HepG2 (cell line): ENCODE measurements at regions not wholly inside any gene's neighbourhood (a gene's known extent, or its start where the extent isn't known, plus 50 kb on each side); places are given as distances from the start of the nearest gene placed in this dataset.

ENCODE experiments used
- ATAC-seq: fragments of 200-7000 bp; cut with Tn5 transposase; 3 replicates; pipeline ENCODE4 v1.9.1; 2020; ENCODE audit warnings: mild to moderate bottlenecking, moderate library complexity
- BruUV-seq: library from RNA; stranded (reverse); fragments of 400-500 nt; replicated peaks from 2 replicates; lab custom pipeline; 2021; lab: Mats Ljungman, UMichigan
- CTCF ChIA-PET: fragments of 300-600 bp; formaldehyde crosslinking; extraction: SDS; loops from one replicate; lab custom pipeline; 2021; ENCODE audit warnings: low total read pairs, inconsistent platforms, low intra/inter-chr PET ratio; lab: Yijun Ruan, JAX
- POLR2A ChIA-PET: fragments of 350-600 bp; sonication (Branson Sonifier 250); formaldehyde crosslinking; loops from one replicate; lab custom pipeline; 2020; ENCODE audit warnings: antibody characterized with exemption, inconsistent platforms; lab: Yijun Ruan, JAX
- DNase-seq: peaks from one replicate; pipeline ENCODE4 v3.0.0-alpha.2; 2015; ENCODE audit warnings: low spot score
- FAIRE-seq: peaks from 3 replicates; lab custom pipeline; 2011; peaks lifted over from hg19 to GRCh38; lab: Jason Lieb, UNC
- H2AFZ ChIP-seq: one replicate; pipeline ENCODE4 v1.6.1; 2011; ENCODE audit warnings: low read length, inconsistent platforms
- H3K27ac ChIP-seq: fragments of 300-600 bp; 3 replicates; pipeline ENCODE4 v1.8.0; 2011; ENCODE audit warnings: mixed run types, mild to moderate bottlenecking, mixed read lengths, low read length, inconsistent platforms; ENCODE audit not compliant: insufficient read depth; ENCODE audit errors: extremely low read length
- H3K27me3 ChIP-seq, 2 experiments: fragments of 200-600 bp in 1 of 2; 2 replicates in 1 of 2; 3 replicates in 1 of 2; pipeline versions ENCODE4 v1.6.0 to v1.8.0; 2011; ENCODE audit warnings: low read length in 2 of 2, mild to moderate bottlenecking in 2 of 2, moderate library complexity in 2 of 2, inconsistent platforms in 1 of 2; ENCODE audit not compliant: insufficient read depth in 2 of 2, control insufficient read depth in 1 of 2
- H3K36me3 ChIP-seq, 2 experiments: fragments of 200-600 bp in 1 of 2; replicated peaks in 1 of 2; 2 replicates in 1 of 2; 3 replicates in 1 of 2; pipeline versions ENCODE4 v1.5.1 to v1.8.0; 2011; ENCODE audit warnings: low read length in 2 of 2, inconsistent platforms in 1 of 2; ENCODE audit not compliant: insufficient read depth in 2 of 2, control insufficient read depth in 1 of 2
- H3K4me1 ChIP-seq: 2 replicates; pipeline ENCODE4 v1.5.1; 2012; ENCODE audit warnings: low read length, inconsistent platforms; ENCODE audit not compliant: insufficient read depth
- H3K4me2 ChIP-seq: 2 replicates; pipeline ENCODE4 v1.6.0; 2011; ENCODE audit warnings: low read depth, low read length, inconsistent platforms
- H3K4me3 ChIP-seq, 3 experiments: fragments of 200-600 bp in 1 of 3; sonication (generic), shearing (Covaris generic) in 1 of 3; replicated peaks in 1 of 3; 2 replicates each; pipeline ENCODE4 v1.5.1; 2011 to 2016; ENCODE audit warnings: low read length in 3 of 3, inconsistent platforms in 2 of 3, low read depth in 2 of 3, mild to moderate bottlenecking in 2 of 3, control low read depth in 1 of 3, mixed read lengths in 1 of 3; ENCODE audit not compliant: insufficient read depth in 1 of 3
- H3K79me2 ChIP-seq: one replicate; pipeline ENCODE4 v1.6.1; 2011; ENCODE audit warnings: low read length, inconsistent platforms; ENCODE audit not compliant: insufficient read depth
- H3K9ac ChIP-seq: 2 replicates; pipeline ENCODE4 v1.6.0; 2011; ENCODE audit warnings: mild to moderate bottlenecking, low read depth, low read length, inconsistent platforms; ENCODE audit not compliant: insufficient read depth
- H3K9me3 ChIP-seq: 2 replicates; pipeline ENCODE4 v1.5.1; 2012; ENCODE audit warnings: mild to moderate bottlenecking, low read length
- H4K20me1 ChIP-seq: 2 replicates; pipeline ENCODE4 v1.6.0; 2011; ENCODE audit warnings: inconsistent platforms, mild to moderate bottlenecking, low read length, moderate library complexity; ENCODE audit not compliant: insufficient read depth
- CHD4 ChIP-seq: fragments of 200-600 bp; sonication (generic); IDR thresholded peaks from 2 replicates; pipeline ENCODE4 v1.7.0; 2017; ENCODE audit warnings: mild to moderate bottlenecking, low read length, borderline replicate concordance
- FUBP1 ChIP-seq: sonication (generic); formaldehyde crosslinking; IDR thresholded peaks from 2 replicates; pipeline ENCODE4 v1.5.1; 2020; ENCODE audit warnings: missing genetic modification reagents, mild to moderate bottlenecking, borderline replicate concordance
- GFI1 ChIP-seq: sonication (generic); formaldehyde crosslinking; IDR thresholded peaks from 2 replicates; pipeline ENCODE4 v1.5.0; 2020; ENCODE audit warnings: missing genetic modification reagents, mild to moderate bottlenecking, borderline replicate concordance
- MBD4 ChIP-seq: IDR thresholded peaks from 2 replicates; pipeline ENCODE4 v1.6.1; 2012; ENCODE audit warnings: low read length, inconsistent platforms, borderline replicate concordance
- NRL ChIP-seq: sonication (generic); formaldehyde crosslinking; IDR thresholded peaks from 2 replicates; pipeline ENCODE4 v1.5.0; 2020; ENCODE audit warnings: missing genetic modification reagents, mild to moderate bottlenecking, moderate library complexity, borderline replicate concordance
- RCOR2 ChIP-seq: IDR thresholded peaks from 2 replicates; pipeline ENCODE4 v1.6.1; 2016; ENCODE audit warnings: missing biosample characterization, missing genetic modification reagents
- RELA ChIP-seq: sonication (generic); formaldehyde crosslinking; IDR thresholded peaks from 2 replicates; pipeline ENCODE4 v1.4.0; 2020; ENCODE audit warnings: missing genetic modification reagents
- RXRA ChIP-seq: sonication (generic); formaldehyde crosslinking; IDR thresholded peaks from 2 replicates; pipeline ENCODE4 v1.5.1; 2020; ENCODE audit warnings: missing genetic modification reagents
- TBX2 ChIP-seq: sonication (generic); formaldehyde crosslinking; IDR thresholded peaks from 2 replicates; pipeline ENCODE4 v1.5.0; 2020; ENCODE audit warnings: missing genetic modification reagents, mild to moderate bottlenecking, borderline replicate concordance
- THAP7 ChIP-seq: sonication (generic); formaldehyde crosslinking; IDR thresholded peaks from 2 replicates; pipeline ENCODE4 v1.8.1; 2023; ENCODE audit warnings: mild to moderate bottlenecking, missing genetic modification reagents
- YY1 ChIP-seq: IDR thresholded peaks from 2 replicates; pipeline ENCODE4 v1.6.1; 2011; ENCODE audit warnings: low read length, low read depth, moderate library complexity, mild to moderate bottlenecking; ENCODE audit not compliant: insufficient read depth, insufficient replicate concordance
- ZBTB26 ChIP-seq: IDR thresholded peaks from 2 replicates; pipeline ENCODE4 v1.6.1; 2016; ENCODE audit warnings: missing compliant biosample characterization, missing genetic modification reagents, borderline replicate concordance
- ZMYM4 ChIP-seq: sonication (generic); formaldehyde crosslinking; IDR thresholded peaks from 2 replicates; pipeline ENCODE4 v1.8.1; 2023; ENCODE audit warnings: mild to moderate bottlenecking, missing genetic modification reagents
- ZNF460 ChIP-seq: sonication (generic); formaldehyde crosslinking; IDR thresholded peaks from 2 replicates; pipeline ENCODE4 v1.5.1; 2020; ENCODE audit warnings: missing genetic modification reagents, mild to moderate bottlenecking, borderline replicate concordance
- ZNF552 ChIP-seq: sonication (generic); formaldehyde crosslinking; IDR thresholded peaks from 2 replicates; pipeline ENCODE4 v1.9.0; 2022; ENCODE audit warnings: missing genetic modification reagents, mild to moderate bottlenecking, borderline replicate concordance
- ZNF746 ChIP-seq: sonication (generic); formaldehyde crosslinking; IDR thresholded peaks from 2 replicates; pipeline ENCODE4 v1.8.0; 2022; ENCODE audit warnings: mild to moderate bottlenecking, missing genetic modification reagents
- WGBS: methylation state at CpG from one replicate; pipeline ENCODE4 v1.1.6; 2017; ENCODE audit warnings: low lambda C conversion rate; 5-methylcytosine and 5-hydroxymethylcytosine counted together
- in situ Hi-C: cut with HindIII; loops from 2 replicates; pipeline ENCODE4 v1.10.0; 2017; ENCODE audit warnings: low pct_unique_long_range_greater_than_20kb; ENCODE audit not compliant: extremely low pct_ligation_motif_present
- intact Hi-C: fragments of 100-400 bp; cut with micrococcal nuclease; formaldehyde crosslinking; loops from one replicate; pipeline ENCODE4 v1.10.0; 2022; ENCODE audit not compliant: unreplicated experiment

- TF ChIP-seq CHD4: no peak
- TF ChIP-seq RXRA (CRISPR knock-in tag): no peak
Observed at GRCh38 chr15:26260517-26261133, 397.5 kb upstream of the ATP10A start (continued).

GRCh38 chr15:26259581-26259980 lies 396.5 kb upstream of the ATP10A start:
- Histone ChIP-seq H3K27me3 (no peaks in the 10 kb centered on the region), H3K9me3 (peaks cover 29% of the 10 kb centered on the region), H2AFZ (no peak overlapping the region), H3K4me3 (no peak overlapping the region), H3K4me1 (no peaks in the 10 kb centered on the region), H3K36me3 (no peaks in the 10 kb centered on the region), H3K4me2 (no peak overlapping the region), H3K9ac (no peak overlapping the region), H4K20me1 (no peaks in the 10 kb centered on the region), H3K27ac (no peak overlapping the region), H3K79me2 (no peaks in the 10 kb centered on the region)
- no peak for ATAC-seq
- WGBS: 0% methylated on average over 2 of the region's 2 CpGs
- no TSS peak for BruUV-seq
- intact Hi-C loops: no loop called here
- no peak for DNase-seq
- ChIA-PET POLR2A (no interaction called here), CTCF (no interaction called here)
- FAIRE-seq: no peak
- in situ Hi-C loops: loop anchor here (25.0 kb wide), 1 partner anchor 747 kb away; no protein-coding TSS in a partner anchor
- TF ChIP-seq GFI1: no peak
- no peak for TF ChIP-seq NRL (CRISPR knock-in tag)
- no peak for TF ChIP-seq RELA (CRISPR knock-in tag)
- no peak for TF ChIP-seq RCOR2 (CRISPR knock-in tag)
- TF ChIP-seq ZNF746: no peak
- TF ChIP-seq ZNF552 (CRISPR knock-in tag): no peak
- no peak for TF ChIP-seq ZBTB26 (CRISPR knock-in tag)
- no peak for TF ChIP-seq ZMYM4 (CRISPR knock-in tag)
- no peak for TF ChIP-seq YY1
- no peak for TF ChIP-seq TBX2
- no peak for TF ChIP-seq THAP7
- TF ChIP-seq ZNF460: no peak
- TF ChIP-seq MBD4: no peak
- TF ChIP-seq FUBP1: no peak
